Progenitor cell of endocrine pancreas (in vitro differentiated cells): ENCODE measurements at regions not wholly inside any gene's neighbourhood (a gene's known extent, or its start where the extent isn't known, plus 50 kb on each side); places are given as distances from the start of the nearest gene placed in this dataset.

Source experiments
- DNase-seq: peaks from one replicate; pipeline ENCODE4 v3.0.0; 2021; ENCODE audit warnings: low spot score; ENCODE audit not compliant: unreplicated experiment
- H3K27ac Mint-ChIP-seq: 2 replicates; pipeline ENCODE4 v1.8.0; 2021; ENCODE audit warnings: mild to moderate bottlenecking, moderate library complexity, mixed read lengths
- H3K27me3 Mint-ChIP-seq: 2 replicates; pipeline ENCODE4 v1.8.0; 2021; ENCODE audit warnings: mixed read lengths
- H3K36me3 Mint-ChIP-seq: 2 replicates; pipeline ENCODE4 v1.8.0; 2022; ENCODE audit warnings: mixed read lengths; ENCODE audit not compliant: insufficient read depth
- H3K4me1 Mint-ChIP-seq: 2 replicates; pipeline ENCODE4 v1.8.0; 2021; ENCODE audit warnings: low read depth, mixed read lengths
- H3K4me3 Mint-ChIP-seq: 2 replicates; pipeline ENCODE4 v1.8.0; 2021; ENCODE audit warnings: low read depth, mild to moderate bottlenecking, moderate library complexity, mixed read lengths
- H3K9me3 Mint-ChIP-seq: 2 replicates; pipeline ENCODE4 v1.8.0; 2021; ENCODE audit warnings: low read depth, mixed read lengths
- CTCF ChIP-seq: fragments of 200-600 bp; sonication (generic); IDR thresholded peaks from one replicate; pipeline ENCODE4 v1.5.0; 2021; ENCODE audit warnings: antibody characterized with exemption, mild to moderate bottlenecking; ENCODE audit not compliant: unreplicated experiment

- no peak overlapping the region for H3K27ac Mint-ChIP-seq
- no peaks in the 10 kb centered on the region for H3K9me3 Mint-ChIP-seq
- no peaks in the 10 kb centered on the region for H3K36me3 Mint-ChIP-seq
- H3K27me3 Mint-ChIP-seq, result peaks cover 40% of the 10 kb centered on the region
- no peak for DNase-seq
- H3K4me3 Mint-ChIP-seq, result no peak overlapping the region
- TF ChIP-seq CTCF, result no peak
- peaks cover 6% of the 10 kb centered on the region for H3K4me1 Mint-ChIP-seq
Measured at GRCh38 chr7:82757-83155, 109.6 kb upstream of the FAM20C start.

- Mint-ChIP-seq H3K36me3 (no peaks in the 10 kb centered on the region), H3K27me3 (peaks cover 40% of the 10 kb centered on the region), H3K4me1 (peaks cover 6% of the 10 kb centered on the region), H3K9me3 (no peaks in the 10 kb centered on the region), H3K27ac (no peak overlapping the region), H3K4me3 (no peak overlapping the region)
- no peak for TF ChIP-seq CTCF
- DNase-seq, result no peak
Measured at GRCh38 chr7:83441-83840, 108.9 kb upstream of the FAM20C start.

- peaks cover 42% of the 10 kb centered on the region for H3K27me3 Mint-ChIP-seq
- H3K4me1 Mint-ChIP-seq, result peaks cover 6% of the 10 kb centered on the region
- no peaks in the 10 kb centered on the region for H3K9me3 Mint-ChIP-seq
- no peaks in the 10 kb centered on the region for H3K36me3 Mint-ChIP-seq
- no peak overlapping the region for H3K4me3 Mint-ChIP-seq
- H3K27ac Mint-ChIP-seq, result no peak overlapping the region
- no peak for TF ChIP-seq CTCF
- no peak for DNase-seq
Measured at GRCh38 chr7:83861-84632, 108.3 kb upstream of the FAM20C start.

- Mint-ChIP-seq H3K4me1 (peaks cover 6% of the 10 kb centered on the region), H3K27me3 (peaks cover 41% of the 10 kb centered on the region), H3K27ac (no peak overlapping the region), H3K36me3 (no peaks in the 10 kb centered on the region), H3K9me3 (no peaks in the 10 kb centered on the region), H3K4me3 (no peak overlapping the region)
- no peak for TF ChIP-seq CTCF
- DNase-seq, result no peak
Measured at GRCh38 chr7:84633-85020, 107.7 kb upstream of the FAM20C start.

- Mint-ChIP-seq H3K4me3 (no peak overlapping the region), H3K27ac (no peak overlapping the region), H3K36me3 (no peaks in the 10 kb centered on the region), H3K27me3 (peaks cover 41% of the 10 kb centered on the region), H3K9me3 (no peaks in the 10 kb centered on the region), H3K4me1 (peaks cover 6% of the 10 kb centered on the region)
- no peak for DNase-seq
- no peak for TF ChIP-seq CTCF
Measured at GRCh38 chr7:85074-85882, 107.1 kb upstream of the FAM20C start.
